ENCODE measurements at regions not wholly inside any gene's neighbourhood (a gene's known extent, or its start where the extent isn't known, plus 50 kb on each side); places are given as distances from the start of the nearest gene placed in this dataset.
A peak's percentile ranks its signal among the peaks of the same experiment; 100 is the strongest.

DNA sequence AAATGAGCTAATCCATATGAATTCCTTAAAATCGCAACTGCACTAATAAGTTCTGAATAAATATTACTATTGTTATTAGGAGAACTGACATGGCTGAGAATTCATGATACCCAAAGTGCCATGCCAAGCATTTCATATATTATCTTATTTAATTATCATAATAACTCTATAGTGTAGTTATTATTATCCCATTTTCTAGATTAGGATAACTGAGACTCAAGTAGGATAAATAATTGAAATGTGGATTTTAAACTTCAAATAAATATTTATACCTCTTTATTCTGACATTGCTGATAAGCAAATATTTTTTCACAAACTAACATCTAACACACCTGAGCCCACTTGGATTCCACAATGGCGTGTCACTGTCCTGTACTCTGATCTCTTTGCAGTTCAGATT, 492.7 kb downstream of the IRS1 start:
- no peak for TF ChIP-seq POLR2A (IDR thresholded peaks at IDR 0.05)
- TF ChIP-seq, protein P1, sequence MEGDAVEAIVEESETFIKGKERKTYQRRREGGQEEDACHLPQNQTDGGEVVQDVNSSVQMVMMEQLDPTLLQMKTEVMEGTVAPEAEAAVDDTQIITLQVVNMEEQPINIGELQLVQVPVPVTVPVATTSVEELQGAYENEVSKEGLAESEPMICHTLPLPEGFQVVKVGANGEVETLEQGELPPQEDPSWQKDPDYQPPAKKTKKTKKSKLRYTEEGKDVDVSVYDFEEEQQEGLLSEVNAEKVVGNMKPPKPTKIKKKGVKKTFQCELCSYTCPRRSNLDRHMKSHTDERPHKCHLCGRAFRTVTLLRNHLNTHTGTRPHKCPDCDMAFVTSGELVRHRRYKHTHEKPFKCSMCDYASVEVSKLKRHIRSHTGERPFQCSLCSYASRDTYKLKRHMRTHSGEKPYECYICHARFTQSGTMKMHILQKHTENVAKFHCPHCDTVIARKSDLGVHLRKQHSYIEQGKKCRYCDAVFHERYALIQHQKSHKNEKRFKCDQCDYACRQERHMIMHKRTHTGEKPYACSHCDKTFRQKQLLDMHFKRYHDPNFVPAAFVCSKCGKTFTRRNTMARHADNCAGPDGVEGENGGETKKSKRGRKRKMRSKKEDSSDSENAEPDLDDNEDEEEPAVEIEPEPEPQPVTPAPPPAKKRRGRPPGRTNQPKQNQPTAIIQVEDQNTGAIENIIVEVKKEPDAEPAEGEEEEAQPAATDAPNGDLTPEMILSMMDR (IDR thresholded peaks at IDR 0.05) = no peak
- intact Hi-C loops (cut with DNase I) = no loop called here
- no peaks in the 10 kb centered on the region for H3K27me3 ChIP-seq

DNA sequence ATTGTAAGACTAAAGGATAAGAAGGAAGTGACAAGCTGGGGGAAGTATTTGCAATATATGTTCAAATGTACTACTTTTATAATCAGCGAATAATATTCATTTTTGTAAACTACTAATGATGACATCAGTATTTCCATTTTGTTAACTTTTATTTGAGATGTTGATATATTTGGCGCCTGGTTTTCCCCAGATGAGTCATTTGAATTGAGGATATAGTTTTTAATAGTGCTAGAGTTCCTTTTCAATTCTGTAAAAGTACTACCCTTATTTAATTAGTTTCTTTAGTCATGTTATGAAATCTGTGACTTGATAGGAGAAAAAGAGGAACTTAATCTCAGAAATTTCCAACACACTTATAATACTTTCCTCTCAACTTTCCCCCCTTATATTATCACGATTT, 495.3 kb downstream of the IRS1 start:
- intact Hi-C loops (cut with DNase I) = no loop called here
- no peak for TF ChIP-seq POLR2A (IDR thresholded peaks at IDR 0.05)
- TF ChIP-seq, protein P1 (IDR thresholded peaks at IDR 0.05) = no peak
- no peaks in the 10 kb centered on the region for H3K9me3 ChIP-seq
- ATAC-seq = no peak
- no peaks in the 10 kb centered on the region for H3K4me1 ChIP-seq
- DNase-seq = no peak
- no peak overlapping the region for H3K27ac ChIP-seq
- WGBS (ENCODE audit: insufficient coverage, low coverage, low lambda C conversion rate, missing lambda C conversion rate) = 64% methylated on average over 3 of the region's 3 CpGs
- no peaks in the 10 kb centered on the region for H3K27me3 ChIP-seq
- no peaks in the 10 kb centered on the region for H3K36me3 ChIP-seq
- no peak overlapping the region for H3K4me3 ChIP-seq

More for the DNA sequence above, 492.7 kb downstream of the IRS1 start:
- H3K4me1 ChIP-seq = no peaks in the 10 kb centered on the region
- no peaks in the 10 kb centered on the region for H3K36me3 ChIP-seq
- ATAC-seq (peak in 1 of 4 donors; percentile 27), DNase-seq (no peak)
- no peak overlapping the region for H3K27ac ChIP-seq
- H3K4me3 ChIP-seq = no peak overlapping the region
- WGBS (ENCODE audit: insufficient coverage, low coverage, low lambda C conversion rate, missing lambda C conversion rate) = 74% methylated on average over 2 of the region's 2 CpGs
- H3K9me3 ChIP-seq = no peaks in the 10 kb centered on the region

DNA sequence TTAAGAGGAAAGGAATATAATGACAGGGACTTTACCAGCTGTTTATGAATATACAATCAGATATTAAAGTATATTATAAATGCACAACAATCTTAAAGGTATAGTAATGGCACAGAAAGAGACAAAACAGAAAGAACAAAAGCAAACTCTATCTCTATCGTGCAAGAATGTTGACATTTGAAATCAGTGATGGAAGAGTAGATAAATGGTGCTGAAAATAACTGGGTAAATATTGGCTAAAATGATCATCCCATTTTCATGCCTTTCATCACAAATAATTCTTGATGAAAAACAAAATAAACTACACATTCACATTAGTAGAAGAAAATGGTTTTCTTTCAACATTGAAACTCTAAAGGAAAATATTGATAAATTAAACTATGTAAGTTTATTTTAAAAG, 495.9 kb downstream of the IRS1 start:
- no peaks in the 10 kb centered on the region for H3K36me3 ChIP-seq
- no peak overlapping the region for H3K4me3 ChIP-seq
- H3K9me3 ChIP-seq = no peaks in the 10 kb centered on the region
- TF ChIP-seq, protein P1 (IDR thresholded peaks at IDR 0.05) = no peak
- no peak for TF ChIP-seq POLR2A (IDR thresholded peaks at IDR 0.05)
- H3K27ac ChIP-seq = no peak overlapping the region
- no peaks in the 10 kb centered on the region for H3K4me1 ChIP-seq
- H3K27me3 ChIP-seq = no peaks in the 10 kb centered on the region
- WGBS (ENCODE audit: insufficient coverage, low coverage, low lambda C conversion rate, missing lambda C conversion rate) = 0% methylated on average over 1 of the region's 1 CpG
- ATAC-seq (no peak), DNase-seq (no peak)
- intact Hi-C loops (cut with DNase I) = no loop called here

DNA sequence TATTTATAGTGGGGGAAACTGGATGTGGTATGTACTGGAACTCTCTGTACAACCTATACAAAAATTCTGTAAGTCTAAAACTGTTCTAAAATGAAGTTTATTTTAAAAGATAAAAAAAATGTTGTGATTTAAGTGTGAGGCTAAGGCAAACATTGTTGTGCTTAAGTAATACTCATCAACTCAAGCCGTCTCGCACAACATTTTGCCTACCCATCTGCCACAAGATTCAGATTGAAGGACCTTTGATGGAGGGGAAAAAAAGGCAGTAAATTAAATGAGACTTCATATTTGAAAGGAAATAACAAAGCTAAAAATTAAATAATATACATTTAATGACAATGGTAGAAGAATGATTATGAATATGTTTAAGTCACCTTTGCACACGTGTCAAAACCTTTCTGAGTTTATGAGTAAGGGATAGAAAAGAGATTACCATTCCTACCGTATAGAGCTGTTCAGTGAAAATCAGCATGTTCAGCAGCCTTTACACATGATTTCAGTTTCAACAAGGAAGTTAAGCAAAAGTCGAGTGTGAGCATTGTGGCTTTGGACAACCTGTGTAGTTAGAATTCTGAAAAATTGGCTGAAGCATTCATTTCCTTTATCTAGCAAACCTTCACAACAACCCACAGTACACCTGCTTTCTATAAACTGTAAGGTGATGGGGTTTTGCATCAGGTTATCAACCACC, 499.3 kb downstream of the IRS1 start:
- no peak overlapping the region for H3K27ac ChIP-seq
- H3K9me3 ChIP-seq = no peaks in the 10 kb centered on the region
- no peak for DNase-seq
- no peaks in the 10 kb centered on the region for H3K4me1 ChIP-seq
- no peak for ATAC-seq
- WGBS (ENCODE audit: insufficient coverage, low coverage, low lambda C conversion rate, missing lambda C conversion rate) = 79% methylated on average over 5 of the region's 5 CpGs
- TF ChIP-seq, protein P1 (IDR thresholded peaks at IDR 0.05) = no peak
- TF ChIP-seq POLR2A (IDR thresholded peaks at IDR 0.05) = no peak
- H3K4me3 ChIP-seq = no peak overlapping the region
- no peaks in the 10 kb centered on the region for H3K36me3 ChIP-seq
- intact Hi-C loops (cut with DNase I) = no loop called here
- H3K27me3 ChIP-seq = no peaks in the 10 kb centered on the region
